ENCODE measurements at regions not wholly inside any gene's neighbourhood (a gene's known extent, or its start where the extent isn't known, plus 50 kb on each side); places are given as distances from the start of the nearest gene placed in this dataset.
A peak's percentile ranks its signal among the peaks of the same experiment; 100 is the strongest.

- Histone ChIP-seq H3K4me2 (ENCODE audit: insufficient read depth in 1 of 2, low read depth in 2 of 2, low read length in 2 of 2) (no peak overlapping the region), H3K4ac (replicated peaks; ENCODE audit: insufficient read length, low read depth, low read length) (no peak overlapping the region), H3K9me3 (ENCODE audit: insufficient read depth in 2 of 2, low read depth in 1 of 2, low read length in 1 of 2) (no peaks in the 10 kb centered on the region), H3K4me1 (replicated peaks in 1 of 4; ENCODE audit: control insufficient read depth in 3 of 4, insufficient read depth in 4 of 4, low read length in 3 of 4) (peaks cover 0 to 11% (median 0%) of the 10 kb centered on the region in 4 experiments; a peak in 1 of 7 replicates), H2AFZ (ENCODE audit: low read length) (no peak overlapping the region), H3K79me1 (ENCODE audit: low read depth, low read length) (no peaks in the 10 kb centered on the region), H3K14ac (ENCODE audit: insufficient read length) (no peak overlapping the region), H2BK15ac (ENCODE audit: low read length) (no peak overlapping the region), H3K27ac (ENCODE audit: low read depth, low read length) (no peak overlapping the region), H3K56ac (replicated peaks; ENCODE audit: insufficient read length, low read depth, low read length) (no peak overlapping the region), H3K23me2 (ENCODE audit: low read depth, low read length) (no peaks in the 10 kb centered on the region), H3K36me3 (ENCODE audit: control insufficient read depth in 2 of 4, insufficient read depth in 4 of 4, low read length in 3 of 4) (no peaks in the 10 kb centered on the region), H4K20me1 (replicated peaks in 1 of 2; ENCODE audit: control insufficient read depth in 1 of 2, insufficient read depth in 2 of 2, low read length in 2 of 2) (no peaks in the 10 kb centered on the region), H3K79me2 (ENCODE audit: control insufficient read depth in 1 of 2, insufficient read depth in 2 of 2, low read length in 2 of 2) (no peaks in the 10 kb centered on the region), H4K5ac (ENCODE audit: insufficient read length, low read depth, low read length) (no peak overlapping the region), H2BK20ac (ENCODE audit: low read length) (no peak overlapping the region), H2BK120ac (replicated peaks; ENCODE audit: low read depth, low read length) (no peak overlapping the region), H2AK5ac (ENCODE audit: low read depth, low read length) (no peak overlapping the region), H4K91ac (replicated peaks; ENCODE audit: insufficient read length, low read length) (no peak overlapping the region), H3K23ac (ENCODE audit: insufficient read length) (no peak overlapping the region), H3K18ac (ENCODE audit: extremely low read depth, low read length) (no peak overlapping the region), H2BK12ac (ENCODE audit: low read depth, low read length) (no peak overlapping the region), H4K8ac (ENCODE audit: extremely low read depth, insufficient read depth, low read length) (no peak overlapping the region), H3K27me3 (replicated peaks in 1 of 4; ENCODE audit: control insufficient read depth in 3 of 4, extremely low read depth in 1 of 4, insufficient read depth in 3 of 4, low read length in 3 of 4) (peaks cover 18 to 44% (median 31%) of the 10 kb centered on the region in 4 experiments; a peak in 6 of 7 replicates), H2BK5ac (ENCODE audit: low read depth, low read length) (no peak overlapping the region), H3K9ac (replicated peaks in 1 of 4; ENCODE audit: extremely low read depth in 1 of 4, low read depth in 3 of 4, low read length in 3 of 4) (no peak overlapping the region), H3K4me3 (ENCODE audit: extremely low read depth in 1 of 4, insufficient read depth in 2 of 4, low read depth in 3 of 4, low read length in 4 of 4) (no peak overlapping the region)
- peak; percentile 39 for FAIRE-seq
- no peak for DNase-seq (ENCODE audit: low read depth in 1 of 2, low spot score in 2 of 2)
- POLR2A ChIA-PET (ENCODE audit: partially characterized antibody) = no interaction called here
- CTCF ChIA-PET (ENCODE audit: partially characterized antibody) = no interaction called here
- no peak for TF ChIP-seq POU5F1 (IDR thresholded peaks at IDR 0.05; ENCODE audit: low read depth, low read length)
- no peak for TF ChIP-seq JUND (IDR thresholded peaks at IDR 0.05; ENCODE audit: low read length)
- no peak for TF ChIP-seq EP300 (IDR thresholded peaks at IDR 0.05; ENCODE audit: borderline replicate concordance in 1 of 2, low read depth in 2 of 2, low read length in 2 of 2)
- peak; percentile 44; the same call in 1 of the 2 replicates for TF ChIP-seq TEAD4 (IDR thresholded peaks at IDR 0.05; ENCODE audit: low read depth, low read length)
- no peak for TF ChIP-seq ATF3 (IDR thresholded peaks at IDR 0.05; ENCODE audit: insufficient read depth, low read depth, low read length)
- TF ChIP-seq BACH1 (IDR thresholded peaks at IDR 0.05; ENCODE audit: low read length) = no peak
- no peak for TF ChIP-seq E2F6 (IDR thresholded peaks at IDR 0.05)
- TF ChIP-seq SIRT6 (IDR thresholded peaks at IDR 0.05; ENCODE audit: low read length) = no peak
- TF ChIP-seq SP1 (IDR thresholded peaks at IDR 0.05; ENCODE audit: low read depth, low read length) = peak; percentile 41; the same call in 1 of the 2 replicates
- no peak for TF ChIP-seq ZNF274 (IDR thresholded peaks at IDR 0.05; ENCODE audit: borderline replicate concordance, extremely low read depth, low read length)
- no peak for TF ChIP-seq GABPA (IDR thresholded peaks at IDR 0.05; ENCODE audit: borderline replicate concordance, insufficient read depth, low read length)
- no peak for TF ChIP-seq KDM4A (IDR thresholded peaks at IDR 0.05; ENCODE audit: low read depth, low read length, severe bottlenecking)
- 0 out of 2 replicates have a peak, but pooled peaks have one; percentile 60 for TF ChIP-seq TCF12 (IDR thresholded peaks at IDR 0.05; ENCODE audit: low read depth, low read length)
- no peak for TF ChIP-seq SUZ12 (IDR thresholded peaks at IDR 0.05; ENCODE audit: low read length)
- no peak for TF ChIP-seq CHD2 (IDR thresholded peaks at IDR 0.05; ENCODE audit: low read length)
- no peak for TF ChIP-seq HDAC6 (IDR thresholded peaks at IDR 0.05; ENCODE audit: low read depth, low read length)
Observed at GRCh38 chr13:54387625-54388024, 1359.0 kb downstream of the OLFM4 start.

All from H1 (cell line).